EH (cell line): ENCODE measurements at regions not wholly inside any gene's neighbourhood (a gene's known extent, or its start where the extent isn't known, plus 50 kb on each side); places are given as distances from the start of the nearest gene placed in this dataset.

Experiments
- DNase-seq: peaks from one replicate; pipeline ENCODE4 v3.0.0-alpha.2; 2015; ENCODE audit warnings: low read depth

GRCh38 chr5:60185231-60186099, 291.9 kb upstream of the PDE4D start:
- DNase-seq, result no peak

- peak; percentile 20 for DNase-seq
These were observed 291.1 kb upstream of the PDE4D start for GRCh38 chr5:60184606-60185005.

GRCh38 chr5:60183881-60184280, 290.4 kb upstream of the PDE4D start:
- DNase-seq, result no peak

GRCh38 chr5:60178101-60178500, 284.6 kb upstream of the PDE4D start:
- peak; percentile 13 for DNase-seq

- no peak for DNase-seq
These were observed 284.1 kb upstream of the PDE4D start for GRCh38 chr5:60177596-60177995.

- DNase-seq, result no peak
These were observed 280.1 kb upstream of the PDE4D start for GRCh38 chr5:60173667-60174066.

- DNase-seq, result peak; percentile 33
These were observed 270.2 kb upstream of the PDE4D start for GRCh38 chr5:60163762-60164161.

GRCh38 chr5:60162441-60162840, 268.9 kb upstream of the PDE4D start:
- no peak for DNase-seq

GRCh38 chr5:60161340-60161934, 267.9 kb upstream of the PDE4D start:
- peak; percentile 47 for DNase-seq

- no peak for DNase-seq
These were observed 255.6 kb upstream of the PDE4D start for GRCh38 chr5:60149081-60149480.

GRCh38 chr5:60148366-60148765, 254.8 kb upstream of the PDE4D start:
- DNase-seq, result peak; percentile 26

- DNase-seq, result no peak
These were observed 254.3 kb upstream of the PDE4D start for GRCh38 chr5:60147791-60148190.

- DNase-seq, result no peak
These were observed 250.5 kb upstream of the PDE4D start for GRCh38 chr5:60143942-60144549.

GRCh38 chr5:60141119-60141518, 247.6 kb upstream of the PDE4D start:
- DNase-seq, result no peak

GRCh38 chr5:60136841-60137240, 243.3 kb upstream of the PDE4D start:
- DNase-seq, result no peak

- no peak for DNase-seq
These were observed 238.0 kb upstream of the PDE4D start for GRCh38 chr5:60131504-60131903.

GRCh38 chr5:60125636-60126035, 232.1 kb upstream of the PDE4D start:
- no peak for DNase-seq

- peak; percentile 72 for DNase-seq
These were observed 209.6 kb upstream of the PDE4D start for GRCh38 chr5:60102961-60103693.

- peak; percentile 35 for DNase-seq
These were observed 208.0 kb upstream of the PDE4D start for GRCh38 chr5:60101573-60101972.

- DNase-seq, result peak; percentile 91
These were observed 199.3 kb upstream of the PDE4D start for GRCh38 chr5:60092671-60093422.

GRCh38 chr5:60086583-60086982, 193.1 kb upstream of the PDE4D start:
- no peak for DNase-seq

- DNase-seq, result no peak
These were observed 190.7 kb upstream of the PDE4D start for GRCh38 chr5:60084226-60084625.
